Stomach (tissue), 8 donors: ENCODE measurements at regions not wholly inside any gene's neighbourhood (a gene's known extent, or its start where the extent isn't known, plus 50 kb on each side); places are given as distances from the start of the nearest gene placed in this dataset.

ENCODE experiments used
- DNase-seq, 2 donors: peaks; one replicate each; pipeline versions ENCODE4 v3.0.0 to v3.0.0-alpha.2; 2013 to 2019
- H3K27ac ChIP-seq, 5 donors: fragments of 200-600 bp in 4 of 5; sonication (generic) in 4 of 5; one replicate each; pipeline ENCODE4 v1.5.1; 2013 to 2019; ENCODE audit warnings: mild to moderate bottlenecking in 1 of 5, moderate library complexity in 1 of 5
- H3K27me3 ChIP-seq, 3 donors: fragments of 200-600 bp; sonication (generic); one replicate each; pipeline ENCODE4 v1.5.1; 2017 to 2019; ENCODE audit warnings: mixed run types in 1 of 3
- H3K36me3 ChIP-seq, 4 donors: fragments of 200-600 bp; sonication (generic); 1 replicate in 3 of 4; 2 replicates in 1 of 4; pipeline ENCODE4 v1.5.1; 2016 to 2019
- H3K4me1 ChIP-seq, 4 donors: fragments of 200-600 bp; sonication (generic); one replicate each; pipeline ENCODE4 v1.5.1; 2016 to 2019
- H3K4me3 ChIP-seq, 4 donors: fragments of 200-600 bp; sonication (generic) in 3 of 4; one replicate each; pipeline ENCODE4 v1.5.1; 2016 to 2019; ENCODE audit warnings: mild to moderate bottlenecking in 1 of 4
- H3K9me3 ChIP-seq, 4 donors: fragments of 200-600 bp; sonication (generic); one replicate each; pipeline ENCODE4 v1.5.1; 2016 to 2019
- CTCF ChIP-seq, 7 experiments: fragments of 450-650 bp in 4 of 7; fragments of 200-600 bp in 3 of 7; sonication (generic) in 3 of 7; IDR thresholded peaks; one replicate each; pipeline ENCODE4 v1.5.1; 2016 to 2019; ENCODE audit warnings: antibody characterized with exemption in 7 of 7, control low read depth in 2 of 7, mild to moderate bottlenecking in 1 of 7
- EP300 ChIP-seq: sonication (generic); formaldehyde crosslinking; IDR thresholded peaks from one replicate; pipeline ENCODE4 v1.6.1; 2017; ENCODE audit warnings: antibody characterized with exemption
- POLR2A ChIP-seq, 4 donors: fragments of 450-650 bp; IDR thresholded peaks; one replicate each; pipeline ENCODE4 v1.6.1; 2016; ENCODE audit warnings: antibody characterized with exemption in 4 of 4, control low read depth in 2 of 4, mild to moderate bottlenecking in 1 of 4, moderate library complexity in 1 of 4
- POLR2AphosphoS5 ChIP-seq, 3 donors: sonication (generic); formaldehyde crosslinking; IDR thresholded peaks; one replicate each; pipeline ENCODE4 v1.6.1; 2016; ENCODE audit warnings: antibody characterized with exemption in 3 of 3
- WGBS, 5 donors: extraction: QIAGEN DNeasy Blood & Tissue Kit in 3 of 5; methylation state at CpG; one replicate each; pipeline versions ENCODE4 v1.1.5 to v1.1.7; 2013 to 2018; 5-methylcytosine and 5-hydroxymethylcytosine counted together
- intact Hi-C: fragments of 100-400 bp; cut with DNase I; formaldehyde crosslinking; loops from one replicate; pipeline ENCODE4 v1.15.1; 2023; ENCODE audit warnings: low total_unique reads
- donor health status: healthy with polysubstance abuse.
- donor health status: Bipolar disorder and iron deficiency.
- donor health status: healthy.

- no peak overlapping the region for H3K4me3 ChIP-seq
- no peaks in the 10 kb centered on the region for H3K9me3 ChIP-seq
- 75 to 93% (median 87%) methylated on average over 1 of the region's 1 CpG for WGBS, 5 donors
- no peak for DNase-seq
- intact Hi-C loops, result no loop called here
- TF ChIP-seq POLR2A (IDR thresholded peaks at IDR 0.05) (no peak), POLR2AphosphoS5 (IDR thresholded peaks at IDR 0.05) (no peak), CTCF (IDR thresholded peaks at IDR 0.05) (no peak), EP300 (no peak)
- no peak overlapping the region for H3K27ac ChIP-seq
- no peaks in the 10 kb centered on the region for H3K36me3 ChIP-seq
- peaks cover 0 to 8% (median 4%) of the 10 kb centered on the region in 4 donors for H3K4me1 ChIP-seq
- H3K27me3 ChIP-seq, result no peaks in the 10 kb centered on the region
These were observed 77.2 kb upstream of the ACSL3 start for GRCh38 chr2:222783592-222783991.

- TF ChIP-seq POLR2A (IDR thresholded peaks at IDR 0.05), result no peak
- no peak for TF ChIP-seq POLR2AphosphoS5 (IDR thresholded peaks at IDR 0.05)
- Histone ChIP-seq H3K9me3 (no peaks in the 10 kb centered on the region), H3K4me3 (no peak overlapping the region), H3K4me1 (peaks cover 23 to 49% (median 29%) of the 10 kb centered on the region in 4 donors), H3K36me3 (no peaks in the 10 kb centered on the region), H3K27me3 (no peaks in the 10 kb centered on the region), H3K27ac (peak overlapping the region in 1 of 5 donors; percentile 79)
- DNase-seq, result no peak
- intact Hi-C loops, result no loop called here
- WGBS, 5 donors, result 87 to 96% (median 89%) methylated on average over 7 of the region's 7 CpGs
These were observed 69.9 kb upstream of the ACSL3 start for GRCh38 chr2:222790932-222791331.

- H3K4me1 ChIP-seq, result peaks cover 28 to 60% (median 39%) of the 10 kb centered on the region in 4 donors
- TF ChIP-seq EP300 (no peak), POLR2A (IDR thresholded peaks at IDR 0.05) (no peak), POLR2AphosphoS5 (IDR thresholded peaks at IDR 0.05) (peak in 2 of 3 donors; percentile 21 to 30)
- no peaks in the 10 kb centered on the region for H3K27me3 ChIP-seq
- H3K4me3 ChIP-seq, result no peak overlapping the region
- H3K27ac ChIP-seq, result peak overlapping the region; percentile 32 to 79 (median 60)
- intact Hi-C loops, result no loop called here
- H3K36me3 ChIP-seq, result no peaks in the 10 kb centered on the region
- DNase-seq, result peak in 1 of 2 donors; percentile 27
- WGBS, 5 donors, result 56 to 77% (median 65%) methylated on average over 14 of the region's 14 CpGs
- H3K9me3 ChIP-seq, result no peaks in the 10 kb centered on the region
These were observed 68.7 kb upstream of the ACSL3 start for GRCh38 chr2:222792001-222792611.

GRCh38 chr2:222794585-222795449 lies 66.0 kb upstream of the ACSL3 start:
- intact Hi-C loops, result no loop called here
- Histone ChIP-seq H3K36me3 (no peaks in the 10 kb centered on the region), H3K4me3 (no peak overlapping the region), H3K27me3 (no peaks in the 10 kb centered on the region), H3K9me3 (no peaks in the 10 kb centered on the region), H3K27ac (peak overlapping the region; percentile 77 to 91 (median 80)), H3K4me1 (peaks cover 35 to 60% (median 40%) of the 10 kb centered on the region in 4 donors)
- TF ChIP-seq POLR2AphosphoS5 (IDR thresholded peaks at IDR 0.05), result no peak
- TF ChIP-seq POLR2A (IDR thresholded peaks at IDR 0.05), result no peak
- no peak for TF ChIP-seq EP300
- TF ChIP-seq CTCF (IDR thresholded peaks at IDR 0.05), result no peak
- 50 to 67% (median 62%) methylated on average over 10 of the region's 10 CpGs for WGBS, 5 donors
- no peak for DNase-seq

- DNase-seq, result peak in 1 of 2 donors; percentile 76
- Histone ChIP-seq H3K27ac (peak overlapping the region; percentile 77 to 91 (median 80)), H3K4me3 (no peak overlapping the region), H3K27me3 (no peaks in the 10 kb centered on the region), H3K9me3 (no peaks in the 10 kb centered on the region), H3K4me1 (peaks cover 35 to 57% (median 40%) of the 10 kb centered on the region in 4 donors), H3K36me3 (no peaks in the 10 kb centered on the region)
- no peak for TF ChIP-seq CTCF (IDR thresholded peaks at IDR 0.05)
- peak in 2 of 3 donors; percentile 63 to 81 for TF ChIP-seq POLR2AphosphoS5 (IDR thresholded peaks at IDR 0.05)
- intact Hi-C loops, result no loop called here
- WGBS, 5 donors, result 41 to 66% (median 54%) methylated on average over 6 of the region's 6 CpGs
These were observed 65.1 kb upstream of the ACSL3 start for GRCh38 chr2:222795450-222796357.
